Right atrium auricular region (tissue), 2 donors: ENCODE measurements at regions not wholly inside any gene's neighbourhood (a gene's known extent, or its start where the extent isn't known, plus 50 kb on each side); places are given as distances from the start of the nearest gene placed in this dataset.

Experiments
- DNase-seq: peaks from one replicate; pipeline ENCODE4 v3.0.0-alpha.2; 2019; ENCODE audit warnings: low spot score
- H3K27ac ChIP-seq, 2 donors: fragments of 200-600 bp; sonication (generic); 1 replicate in 1 of 2; 2 replicates in 1 of 2; pipeline ENCODE4 v1.5.1; 2016 to 2019
- H3K27me3 ChIP-seq, 2 donors: fragments of 200-600 bp; sonication (generic); one replicate each; pipeline versions ENCODE4 v1.5.1 to v1.6.0; 2017 to 2019
- H3K36me3 ChIP-seq: fragments of 200-600 bp; sonication (generic); one replicate; pipeline ENCODE4 v1.5.1; 2016
- H3K4me1 ChIP-seq, 2 donors: fragments of 200-600 bp; sonication (generic); one replicate each; pipeline versions ENCODE4 v1.5.1 to v1.6.0; 2017 to 2019
- H3K4me3 ChIP-seq, 2 donors: fragments of 200-600 bp; sonication (generic); 1 replicate in 1 of 2; 2 replicates in 1 of 2; pipeline ENCODE4 v1.5.1; 2017 to 2019; ENCODE audit warnings: mild to moderate bottlenecking in 1 of 2, moderate library complexity in 1 of 2
- H3K9me3 ChIP-seq, 2 donors: fragments of 200-600 bp; sonication (generic); one replicate each; pipeline ENCODE4 v1.5.1; 2019
- CTCF ChIP-seq, 2 donors: fragments of 200-600 bp; sonication (generic); IDR thresholded peaks; one replicate each; pipeline ENCODE4 v1.5.1; 2019; ENCODE audit warnings: antibody characterized with exemption in 2 of 2

GRCh38 chr2:4884117-4884571, 808.0 kb upstream of the SOX11 start:
- H3K9me3 ChIP-seq: no peaks in the 10 kb centered on the region
- H3K27ac ChIP-seq: no peak overlapping the region
- H3K4me3 ChIP-seq: no peak overlapping the region
- no peaks in the 10 kb centered on the region for H3K4me1 ChIP-seq
- H3K36me3 ChIP-seq: no peaks in the 10 kb centered on the region
- H3K27me3 ChIP-seq: no peaks in the 10 kb centered on the region
- no peak for DNase-seq
- TF ChIP-seq CTCF (IDR thresholded peaks at IDR 0.05): no peak

DNA sequence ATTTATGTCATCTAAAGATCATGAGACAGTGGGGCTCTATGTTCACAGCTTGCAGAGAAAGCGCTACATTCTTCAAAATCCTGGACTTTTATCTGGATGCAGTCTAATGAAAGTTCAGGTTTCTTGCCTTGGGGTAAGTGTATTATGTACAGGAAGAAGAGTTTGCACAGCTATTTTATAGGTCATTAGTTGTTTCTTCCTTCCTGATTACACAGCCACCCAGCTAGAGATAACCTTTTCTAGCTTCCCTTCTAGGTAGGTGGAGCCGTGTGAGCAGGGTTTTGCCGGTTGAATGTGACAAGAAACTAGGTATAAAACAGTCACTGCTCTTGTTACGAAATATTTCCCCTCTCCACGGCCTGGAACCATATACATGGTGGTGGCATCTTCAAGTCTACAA, 800.8 kb upstream of the SOX11 start:
- Histone ChIP-seq H3K27ac (no peak overlapping the region), H3K9me3 (no peaks in the 10 kb centered on the region), H3K4me3 (no peak overlapping the region), H3K4me1 (no peaks in the 10 kb centered on the region), H3K27me3 (no peaks in the 10 kb centered on the region), H3K36me3 (no peaks in the 10 kb centered on the region)
- DNase-seq: no peak
- TF ChIP-seq CTCF (IDR thresholded peaks at IDR 0.05): no peak

- no peak overlapping the region for H3K4me3 ChIP-seq
- no peaks in the 10 kb centered on the region for H3K36me3 ChIP-seq
- no peak for TF ChIP-seq CTCF (IDR thresholded peaks at IDR 0.05)
- no peak overlapping the region for H3K27ac ChIP-seq
- DNase-seq: no peak
- no peaks in the 10 kb centered on the region for H3K9me3 ChIP-seq
- H3K27me3 ChIP-seq: no peaks in the 10 kb centered on the region
- no peaks in the 10 kb centered on the region for H3K4me1 ChIP-seq
These were observed 796.8 kb upstream of the SOX11 start for GRCh38 chr2:4895371-4895770.

DNA sequence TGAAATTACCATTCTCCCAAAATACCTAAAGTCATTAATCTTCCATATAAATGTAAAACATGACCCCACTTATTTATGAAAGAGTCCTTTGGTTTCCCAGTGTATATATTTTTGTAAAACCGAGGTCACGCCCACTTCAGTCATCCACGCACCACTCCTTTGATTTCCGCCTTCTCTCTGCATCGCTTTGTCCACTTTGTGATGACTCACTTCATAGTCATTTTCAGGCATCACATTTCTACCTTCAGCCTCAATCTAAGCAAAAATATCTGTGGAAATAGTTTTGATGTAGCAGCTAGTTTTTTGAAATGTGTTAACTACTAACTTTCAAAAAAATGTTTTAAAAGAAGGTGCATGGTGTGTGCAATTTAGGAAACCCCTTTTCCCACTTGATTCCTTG, 793.5 kb upstream of the SOX11 start:
- Histone ChIP-seq H3K27ac (no peak overlapping the region), H3K4me1 (no peaks in the 10 kb centered on the region), H3K4me3 (no peak overlapping the region), H3K9me3 (no peaks in the 10 kb centered on the region), H3K27me3 (no peaks in the 10 kb centered on the region), H3K36me3 (no peaks in the 10 kb centered on the region)
- no peak for DNase-seq
- no peak for TF ChIP-seq CTCF (IDR thresholded peaks at IDR 0.05)

DNA sequence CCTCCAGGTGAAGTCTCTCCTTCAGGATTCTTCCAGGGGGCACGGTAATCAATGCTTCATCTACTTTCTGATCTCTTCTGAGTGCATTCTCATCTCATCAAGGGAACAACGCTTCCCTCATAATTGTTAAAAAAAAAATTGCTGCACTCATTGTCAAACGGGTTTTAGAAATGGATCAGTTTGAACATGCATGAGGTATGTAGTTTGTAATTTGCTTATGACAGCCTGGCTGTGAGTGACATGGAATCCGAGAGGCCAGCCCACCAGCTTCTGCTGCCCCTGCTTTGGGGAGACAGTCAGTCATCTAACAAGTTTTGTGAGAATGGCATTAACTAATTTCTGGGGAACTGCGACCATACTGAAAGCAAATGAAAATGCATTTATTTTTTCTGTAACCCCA, 791.9 kb upstream of the SOX11 start:
- TF ChIP-seq CTCF (IDR thresholded peaks at IDR 0.05): no peak
- Histone ChIP-seq H3K9me3 (no peaks in the 10 kb centered on the region), H3K27ac (no peak overlapping the region), H3K36me3 (no peaks in the 10 kb centered on the region), H3K4me1 (no peaks in the 10 kb centered on the region), H3K27me3 (no peaks in the 10 kb centered on the region), H3K4me3 (no peak overlapping the region)
- no peak for DNase-seq
